ENCODE measurements at regions not wholly inside any gene's neighbourhood (a gene's known extent, or its start where the extent isn't known, plus 50 kb on each side); places are given as distances from the start of the nearest gene placed in this dataset.
A peak's percentile ranks its signal among the peaks of the same experiment; 100 is the strongest.

- no peak for DNase-seq (ENCODE audit: low read depth)
- no peak for TF ChIP-seq CTCF (conservative IDR thresholded peaks at IDR 0.05; ENCODE audit: control insufficient read depth, insufficient read depth, low read depth, low read length)
- no peak overlapping the region for H3K4me3 ChIP-seq (ENCODE audit: control insufficient read depth, low read depth, low read length)
These were observed 143.1 kb downstream of the RAP2A start for GRCh38 chr13:97577026-97577425.

- no peak overlapping the region for H3K4me3 ChIP-seq (ENCODE audit: control insufficient read depth, low read depth, low read length)
- TF ChIP-seq CTCF (conservative IDR thresholded peaks at IDR 0.05; ENCODE audit: control insufficient read depth, insufficient read depth, low read depth, low read length): no peak
- DNase-seq (ENCODE audit: low read depth): no peak
These were observed 148.2 kb downstream of the RAP2A start for GRCh38 chr13:97582170-97582569.

- DNase-seq (ENCODE audit: low read depth): no peak
- H3K4me3 ChIP-seq (ENCODE audit: control insufficient read depth, low read depth, low read length): no peak overlapping the region
- TF ChIP-seq CTCF (conservative IDR thresholded peaks at IDR 0.05; ENCODE audit: control insufficient read depth, insufficient read depth, low read depth, low read length): no peak
These were observed 150.0 kb downstream of the RAP2A start for GRCh38 chr13:97583907-97584497.

- TF ChIP-seq CTCF (conservative IDR thresholded peaks at IDR 0.05; ENCODE audit: control insufficient read depth, insufficient read depth, low read depth, low read length): no peak
- no peak for DNase-seq (ENCODE audit: low read depth)
These were observed 153.0 kb downstream of the RAP2A start for GRCh38 chr13:97586941-97587340.

GRCh38 chr13:97588993-97589392, 155.0 kb downstream of the RAP2A start:
- no peak for TF ChIP-seq CTCF (conservative IDR thresholded peaks at IDR 0.05; ENCODE audit: control insufficient read depth, insufficient read depth, low read depth, low read length)
- no peak for DNase-seq (ENCODE audit: low read depth)
- H3K4me3 ChIP-seq (ENCODE audit: control insufficient read depth, low read depth, low read length): no peak overlapping the region

More at GRCh38 chr13:97586941-97587340, 153.0 kb downstream of the RAP2A start:
- H3K4me3 ChIP-seq (ENCODE audit: control insufficient read depth, low read depth, low read length): no peak overlapping the region

- H3K4me3 ChIP-seq (ENCODE audit: control insufficient read depth, low read depth, low read length): no peak overlapping the region
- TF ChIP-seq CTCF (conservative IDR thresholded peaks at IDR 0.05; ENCODE audit: control insufficient read depth, insufficient read depth, low read depth, low read length): no peak
- DNase-seq (ENCODE audit: low read depth): peak; percentile 77
These were observed 166.6 kb downstream of the RAP2A start for GRCh38 chr13:97600458-97601075.
